ENCODE measurements at regions not wholly inside any gene's neighbourhood (a gene's known extent, or its start where the extent isn't known, plus 50 kb on each side); places are given as distances from the start of the nearest gene placed in this dataset.

- DNase-seq (ENCODE audit: low spot score): no peak
These were observed 197.0 kb downstream of the SIM1 start for GRCh38 chr6:100267721-100268123.

GRCh38 chr6:100266494-100267401 lies 198.0 kb downstream of the SIM1 start:
- no peak for DNase-seq (ENCODE audit: low spot score)

GRCh38 chr6:100262086-100262485 lies 202.6 kb downstream of the SIM1 start:
- DNase-seq (ENCODE audit: low spot score): no peak

- no peak for DNase-seq (ENCODE audit: low spot score)
These were observed 203.2 kb downstream of the SIM1 start for GRCh38 chr6:100261486-100261885.

- no peak for DNase-seq (ENCODE audit: low spot score)
These were observed 204.1 kb downstream of the SIM1 start for GRCh38 chr6:100260584-100260983.

- no peak for DNase-seq (ENCODE audit: low spot score)
These were observed 204.9 kb downstream of the SIM1 start for GRCh38 chr6:100259865-100260264.

GRCh38 chr6:100258752-100259151 lies 206.0 kb downstream of the SIM1 start:
- DNase-seq (ENCODE audit: low spot score): no peak

- DNase-seq (ENCODE audit: low spot score): peak; percentile 5
These were observed 206.8 kb downstream of the SIM1 start for GRCh38 chr6:100257793-100258395.

- DNase-seq (ENCODE audit: low spot score): no peak
These were observed 209.0 kb downstream of the SIM1 start for GRCh38 chr6:100255701-100256100.

GRCh38 chr6:100247123-100247522 lies 217.6 kb downstream of the SIM1 start:
- no peak for DNase-seq (ENCODE audit: low spot score)

- DNase-seq (ENCODE audit: low spot score): no peak
These were observed 218.5 kb downstream of the SIM1 start for GRCh38 chr6:100246206-100246605.

- DNase-seq (ENCODE audit: low spot score): no peak
These were observed 223.9 kb downstream of the SIM1 start for GRCh38 chr6:100240798-100241197.

GRCh38 chr6:100237821-100238220 lies 226.9 kb downstream of the SIM1 start:
- DNase-seq (ENCODE audit: low spot score): no peak

- DNase-seq (ENCODE audit: low spot score): no peak
These were observed 228.3 kb downstream of the SIM1 start for GRCh38 chr6:100236389-100236788.

GRCh38 chr6:100235631-100236030 lies 229.1 kb downstream of the SIM1 start:
- DNase-seq (ENCODE audit: low spot score): no peak

GRCh38 chr6:100234625-100235024 lies 230.1 kb downstream of the SIM1 start:
- DNase-seq (ENCODE audit: low spot score): no peak

- no peak for DNase-seq (ENCODE audit: low spot score)
These were observed 231.7 kb downstream of the SIM1 start for GRCh38 chr6:100232781-100233573.

GRCh38 chr6:100230953-100231316 lies 233.8 kb downstream of the SIM1 start:
- no peak for DNase-seq (ENCODE audit: low spot score)

GRCh38 chr6:100230115-100230952 lies 234.4 kb downstream of the SIM1 start:
- DNase-seq (ENCODE audit: low spot score): no peak

GRCh38 chr6:100229512-100229911 lies 235.2 kb downstream of the SIM1 start:
- no peak for DNase-seq (ENCODE audit: low spot score)

- DNase-seq (ENCODE audit: low spot score): peak; percentile 45
These were observed 234.9 kb upstream of the MCHR2 start for GRCh38 chr6:100228834-100229441.
